ENCODE measurements at regions not wholly inside any gene's neighbourhood (a gene's known extent, or its start where the extent isn't known, plus 50 kb on each side); places are given as distances from the start of the nearest gene placed in this dataset.

GRCh38 chr13:23518231-23518630 is 52.0 kb upstream of the TNFRSF19 start:
- no peaks in the 10 kb centered on the region for H3K9me3 ChIP-seq (ENCODE audit: control insufficient read depth, insufficient read depth, low read depth, low read length)
- TF ChIP-seq ZNF629 (tag by site-specific recombination; IDR thresholded peaks at IDR 0.05), result no peak
- no peak for TF ChIP-seq ZNF664 (tag by site-specific recombination; IDR thresholded peaks at IDR 0.05)
- no peak for TF ChIP-seq ZNF184 (tag by site-specific recombination; IDR thresholded peaks at IDR 0.05)
- H3K36me3 ChIP-seq (ENCODE audit: control insufficient read depth in 2 of 2, insufficient read depth in 1 of 2, low read length in 2 of 2), result no peaks in the 10 kb centered on the region
- H3K4me3 ChIP-seq (ENCODE audit: low read depth, low read length), result no peak overlapping the region
- H3K4me1 ChIP-seq (ENCODE audit: control insufficient read depth, insufficient read depth, low read length), result peaks cover 4% of the 10 kb centered on the region; the same call in 1 of the 2 replicates
- POLR2A ChIA-PET, result no interaction called here
- CTCF ChIA-PET, result no interaction called here
- no peak overlapping the region for H3K27ac ChIP-seq (ENCODE audit: extremely low read depth, low read depth, low read length)

Measured in HEK293 (cell line).